Large intestine (tissue), 3 donors: ENCODE measurements at regions not wholly inside any gene's neighbourhood (a gene's known extent, or its start where the extent isn't known, plus 50 kb on each side); places are given as distances from the start of the nearest gene placed in this dataset.

ENCODE experiments used
- DNase-seq, 2 donors: peaks; one replicate each; pipeline versions ENCODE4 v3.0.0 to v3.0.0-alpha.2; 2013
- H3K27ac ChIP-seq: one replicate; pipeline ENCODE4 v1.5.1; 2013; ENCODE audit warnings: low read length
- H3K27me3 ChIP-seq: 2 replicates; pipeline ENCODE4 v1.6.1; 2013; ENCODE audit warnings: low read length; ENCODE audit not compliant: control insufficient read depth, insufficient read depth
- H3K36me3 ChIP-seq: 2 replicates; pipeline ENCODE4 v1.6.1; 2013; ENCODE audit warnings: low read length; ENCODE audit not compliant: control insufficient read depth, insufficient read depth
- H3K4me1 ChIP-seq: one replicate; pipeline ENCODE4 v1.6.1; 2013; ENCODE audit warnings: low read length; ENCODE audit not compliant: control insufficient read depth, insufficient read depth
- H3K4me3 ChIP-seq: one replicate; pipeline ENCODE4 v1.5.1; 2013; ENCODE audit warnings: low read length
- H3K9me3 ChIP-seq: one replicate; pipeline ENCODE4 v1.6.1; 2013; ENCODE audit warnings: mild to moderate bottlenecking, low read depth, low read length, moderate library complexity; ENCODE audit not compliant: control insufficient read depth
- WGBS: methylation state at CpG from one replicate; pipeline ENCODE4 v1.1.5; 2013; ENCODE audit warnings: low lambda C conversion rate; ENCODE audit not compliant: insufficient coverage; 5-methylcytosine and 5-hydroxymethylcytosine counted together

DNA sequence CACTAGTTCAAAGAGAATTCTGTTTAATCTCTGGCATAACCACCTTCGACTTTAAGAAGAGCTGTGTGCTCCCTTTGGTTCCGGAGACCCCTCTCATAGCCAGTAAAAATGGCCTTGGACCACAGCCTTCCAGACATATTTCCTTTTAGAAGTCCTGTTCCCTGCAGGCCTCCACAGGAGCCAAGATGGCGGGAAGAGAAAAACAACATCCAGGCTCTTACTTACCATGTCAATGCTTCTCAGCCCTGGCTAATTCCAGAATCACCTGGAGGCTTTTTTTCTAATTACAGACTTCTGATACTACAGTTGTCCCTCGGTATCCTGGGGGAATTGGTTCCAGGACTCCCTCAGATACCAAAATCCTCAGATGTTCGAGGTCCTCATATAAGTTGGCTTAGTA lies 362.5 kb downstream of the PBX1 start:
- 100% methylated on average over 1 of the region's 5 CpGs for WGBS
- Histone ChIP-seq H3K9me3 (no peaks in the 10 kb centered on the region), H3K36me3 (no peaks in the 10 kb centered on the region), H3K27ac (no peak overlapping the region), H3K4me3 (no peak overlapping the region), H3K4me1 (no peaks in the 10 kb centered on the region), H3K27me3 (no peaks in the 10 kb centered on the region)
- DNase-seq, result no peak

DNA sequence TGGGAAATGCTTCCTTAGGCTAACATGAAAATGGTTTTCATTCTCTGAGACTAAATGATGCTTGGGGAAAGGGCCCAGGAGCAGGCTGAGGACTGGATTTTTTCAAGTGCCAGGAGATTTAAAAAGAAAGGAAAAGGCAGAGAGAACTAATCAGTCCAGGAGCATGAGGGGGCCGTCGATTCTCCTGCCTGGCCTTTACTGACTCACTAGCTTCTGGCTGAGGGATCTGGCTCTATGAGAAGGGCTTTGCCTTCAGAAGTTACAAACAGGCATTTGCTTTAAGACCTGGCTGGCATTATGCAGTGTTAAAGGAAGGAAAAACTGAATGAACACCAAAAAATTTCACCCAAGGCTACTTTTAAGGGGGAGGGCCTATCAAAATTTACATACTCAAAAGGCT lies 359.2 kb downstream of the PBX1 start:
- no peaks in the 10 kb centered on the region for H3K36me3 ChIP-seq
- no peaks in the 10 kb centered on the region for H3K9me3 ChIP-seq
- no peak for DNase-seq
- WGBS, result 48% methylated on average over 2 of the region's 2 CpGs
- no peak overlapping the region for H3K27ac ChIP-seq
- no peaks in the 10 kb centered on the region for H3K4me1 ChIP-seq
- no peak overlapping the region for H3K4me3 ChIP-seq
- H3K27me3 ChIP-seq, result no peaks in the 10 kb centered on the region

- H3K4me1 ChIP-seq, result no peaks in the 10 kb centered on the region
- H3K9me3 ChIP-seq, result no peaks in the 10 kb centered on the region
- no peak overlapping the region for H3K27ac ChIP-seq
- peak; percentile 40 to 45 for DNase-seq
- H3K27me3 ChIP-seq, result peaks cover 3% of the 10 kb centered on the region
- no peaks in the 10 kb centered on the region for H3K36me3 ChIP-seq
- H3K4me3 ChIP-seq, result no peak overlapping the region
- WGBS, result no CpG with 5 or more reads among the region's 1 CpG
These were observed 355.2 kb downstream of the PBX1 start for GRCh38 chr1:164914208-164914607.

- Histone ChIP-seq H3K27me3 (peaks cover 3% of the 10 kb centered on the region), H3K9me3 (no peaks in the 10 kb centered on the region), H3K36me3 (no peaks in the 10 kb centered on the region), H3K4me1 (no peaks in the 10 kb centered on the region), H3K27ac (no peak overlapping the region), H3K4me3 (no peak overlapping the region)
- no CpG with 5 or more reads among the region's 8 CpGs for WGBS
- DNase-seq, result no peak
These were observed 353.3 kb downstream of the PBX1 start for GRCh38 chr1:164912290-164912689.

- Histone ChIP-seq H3K27me3 (peaks cover 6% of the 10 kb centered on the region), H3K4me3 (no peak overlapping the region), H3K27ac (no peak overlapping the region), H3K9me3 (no peaks in the 10 kb centered on the region), H3K36me3 (no peaks in the 10 kb centered on the region), H3K4me1 (no peaks in the 10 kb centered on the region)
- no peak for DNase-seq
- WGBS, result no CpG with 5 or more reads among the region's 2 CpGs
These were observed 351.7 kb downstream of the PBX1 start for GRCh38 chr1:164910671-164911070.

GRCh38 chr1:164907666-164908065 lies 348.7 kb downstream of the PBX1 start:
- Histone ChIP-seq H3K4me3 (no peak overlapping the region), H3K9me3 (no peaks in the 10 kb centered on the region), H3K27me3 (peaks cover 6% of the 10 kb centered on the region), H3K36me3 (no peaks in the 10 kb centered on the region), H3K4me1 (no peaks in the 10 kb centered on the region), H3K27ac (no peak overlapping the region)
- DNase-seq, result no peak
- 0% methylated on average over 1 of the region's 2 CpGs for WGBS

DNA sequence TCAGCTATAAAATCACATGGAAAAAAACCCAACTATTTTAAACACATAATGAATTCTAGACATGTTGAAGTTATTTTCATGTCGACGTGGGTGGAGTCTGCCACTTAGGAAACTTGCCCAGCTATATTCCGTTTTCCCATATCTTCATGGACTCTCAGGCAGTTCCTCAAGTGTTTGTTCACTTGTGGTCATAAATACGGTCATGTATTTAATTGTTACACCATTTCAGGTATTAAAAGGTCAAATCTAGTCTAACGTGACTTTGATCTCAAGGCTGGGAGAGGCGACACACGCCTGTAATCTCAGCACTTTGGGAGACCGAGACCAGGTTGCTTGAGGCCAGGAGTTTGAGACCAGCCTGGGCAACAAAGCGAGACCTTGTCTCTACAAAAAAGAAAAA lies 346.9 kb downstream of the PBX1 start:
- Histone ChIP-seq H3K9me3 (no peaks in the 10 kb centered on the region), H3K27ac (no peak overlapping the region), H3K27me3 (peaks cover 3% of the 10 kb centered on the region), H3K36me3 (no peaks in the 10 kb centered on the region), H3K4me1 (no peaks in the 10 kb centered on the region), H3K4me3 (no peak overlapping the region)
- WGBS, result 80% methylated on average over 5 of the region's 9 CpGs
- no peak for DNase-seq

- peaks cover 3% of the 10 kb centered on the region for H3K27me3 ChIP-seq
- DNase-seq, result no peak
- H3K9me3 ChIP-seq, result no peaks in the 10 kb centered on the region
- H3K27ac ChIP-seq, result no peak overlapping the region
- no peaks in the 10 kb centered on the region for H3K36me3 ChIP-seq
- no peaks in the 10 kb centered on the region for H3K4me1 ChIP-seq
- no peak overlapping the region for H3K4me3 ChIP-seq
- WGBS, result 63% methylated on average over 2 of the region's 2 CpGs
These were observed 343.5 kb downstream of the PBX1 start for GRCh38 chr1:164902491-164902890.
